ENCODE measurements at regions not wholly inside any gene's neighbourhood (a gene's known extent, or its start where the extent isn't known, plus 50 kb on each side); places are given as distances from the start of the nearest gene placed in this dataset.

DNA sequence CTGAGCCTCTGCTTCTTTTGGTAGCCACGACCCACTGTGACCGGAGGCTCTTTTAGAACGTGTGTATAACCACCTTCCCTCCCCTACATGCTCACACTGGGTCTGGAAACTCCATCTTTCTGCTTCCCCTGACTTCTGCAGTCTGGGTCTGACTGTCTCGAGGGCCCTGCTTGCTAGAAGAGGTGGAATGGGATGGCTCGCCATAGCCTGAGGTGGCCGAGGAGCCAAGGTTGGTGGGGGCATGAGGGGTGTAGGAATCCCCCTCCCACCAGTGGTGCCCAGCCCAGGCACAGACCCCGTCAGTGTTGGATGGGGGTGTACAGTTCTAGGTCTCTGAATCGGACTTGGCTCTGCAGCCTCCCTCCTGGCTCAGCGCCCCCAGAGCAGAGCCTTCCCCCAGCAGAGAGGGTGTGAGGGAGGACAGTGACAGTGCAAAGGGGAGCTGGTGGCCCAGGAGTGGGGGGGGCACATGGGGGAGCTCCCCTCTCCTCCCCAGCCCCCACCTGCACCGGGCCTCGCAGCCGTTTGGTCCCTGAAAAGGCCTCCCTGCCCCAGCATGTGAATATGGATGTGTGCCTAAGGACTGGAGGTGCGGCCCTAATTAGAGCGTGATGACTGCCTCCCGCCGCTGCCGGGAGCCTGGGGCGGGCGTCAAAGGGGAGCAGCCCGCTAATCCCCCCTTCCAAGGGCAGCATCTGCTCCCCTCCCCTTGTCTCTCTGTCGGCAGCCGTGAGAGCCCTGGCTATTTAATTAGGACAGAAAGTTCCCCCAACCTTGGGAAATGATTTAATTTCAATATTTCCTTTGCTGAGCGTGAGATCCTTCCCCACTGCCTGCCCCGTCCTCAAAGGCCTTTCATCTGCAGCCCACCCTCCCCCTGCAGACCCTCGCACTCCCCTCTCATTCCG lies 196.2 kb upstream of the C14orf180 start:
- TF ChIP-seq, protein P1, sequence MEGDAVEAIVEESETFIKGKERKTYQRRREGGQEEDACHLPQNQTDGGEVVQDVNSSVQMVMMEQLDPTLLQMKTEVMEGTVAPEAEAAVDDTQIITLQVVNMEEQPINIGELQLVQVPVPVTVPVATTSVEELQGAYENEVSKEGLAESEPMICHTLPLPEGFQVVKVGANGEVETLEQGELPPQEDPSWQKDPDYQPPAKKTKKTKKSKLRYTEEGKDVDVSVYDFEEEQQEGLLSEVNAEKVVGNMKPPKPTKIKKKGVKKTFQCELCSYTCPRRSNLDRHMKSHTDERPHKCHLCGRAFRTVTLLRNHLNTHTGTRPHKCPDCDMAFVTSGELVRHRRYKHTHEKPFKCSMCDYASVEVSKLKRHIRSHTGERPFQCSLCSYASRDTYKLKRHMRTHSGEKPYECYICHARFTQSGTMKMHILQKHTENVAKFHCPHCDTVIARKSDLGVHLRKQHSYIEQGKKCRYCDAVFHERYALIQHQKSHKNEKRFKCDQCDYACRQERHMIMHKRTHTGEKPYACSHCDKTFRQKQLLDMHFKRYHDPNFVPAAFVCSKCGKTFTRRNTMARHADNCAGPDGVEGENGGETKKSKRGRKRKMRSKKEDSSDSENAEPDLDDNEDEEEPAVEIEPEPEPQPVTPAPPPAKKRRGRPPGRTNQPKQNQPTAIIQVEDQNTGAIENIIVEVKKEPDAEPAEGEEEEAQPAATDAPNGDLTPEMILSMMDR (IDR thresholded peaks at IDR 0.05), result no peak
- no peak for TF ChIP-seq POLR2AphosphoS5 (IDR thresholded peaks at IDR 0.05)
- TF ChIP-seq EP300 (IDR thresholded peaks at IDR 0.05), result no peak
